ENCODE measurements at regions not wholly inside any gene's neighbourhood (a gene's known extent, or its start where the extent isn't known, plus 50 kb on each side); places are given as distances from the start of the nearest gene placed in this dataset.

GRCh38 chr5:15008476-15008875, 136.9 kb upstream of the ANKH start (continued):
- TF ChIP-seq MAFK (IDR thresholded peaks at IDR 0.05; ENCODE audit: low read depth, low read length) = no peak

GRCh38 chr5:15007646-15008045, 136.1 kb upstream of the ANKH start:
- no CpG with 5 or more reads among the region's 4 CpGs for WGBS, 2 experiments (ENCODE audit: extremely low coverage in 2 of 2, insufficient read length in 1 of 2)

More at GRCh38 chr5:15007646-15008045, 136.1 kb upstream of the ANKH start:
- no peak overlapping the region for H3K23ac ChIP-seq (ENCODE audit: low read depth, low read length)
- H3K4me1 ChIP-seq (ENCODE audit: control insufficient read depth, insufficient read depth, low read length) = peaks cover 8% of the 10 kb centered on the region
- H2BK20ac ChIP-seq (ENCODE audit: low read depth, low read length) = peak overlapping the region; percentile 43
- H4K91ac ChIP-seq (ENCODE audit: insufficient read depth, low read depth, low read length) = peak overlapping the region; percentile 16; the same call in 1 of the 2 replicates
- H3K27me3 ChIP-seq (ENCODE audit: control insufficient read depth, insufficient read depth, low read length) = peaks cover 2% of the 10 kb centered on the region; the same call in 1 of the 2 replicates
- no peak overlapping the region for H2AFZ ChIP-seq (replicated peaks; ENCODE audit: low read length, poor library complexity)
- ChIA-PET POLR2A (ENCODE audit: unreplicated experiment) (no interaction called here), CTCF (no interaction called here)
- H3K18ac ChIP-seq (ENCODE audit: low read depth, low read length) = peak overlapping the region; percentile 11; the same call in 1 of the 2 replicates
- H3K56ac ChIP-seq (ENCODE audit: extremely low read depth, insufficient read depth, low read length) = no peak overlapping the region
- no peaks in the 10 kb centered on the region for H4K20me1 ChIP-seq (ENCODE audit: insufficient read depth, low read length)
- no peak overlapping the region; the same call in 1 of the 2 replicates for H4K5ac ChIP-seq (ENCODE audit: low read depth, low read length)
- no peak overlapping the region for H2BK5ac ChIP-seq (ENCODE audit: low read depth, low read length, poor library complexity, severe bottlenecking)
- no TSS peak for BruUV-seq (replicated peaks)
- H3K9me1 ChIP-seq (ENCODE audit: insufficient read depth, low read length) = no peaks in the 10 kb centered on the region; the same call in 1 of the 2 replicates
- dilution Hi-C loops (cut with HindIII; ENCODE audit: low sequenced_read_pairs, unreplicated experiment) (no loop called here), intact Hi-C loops (cut with micrococcal nuclease) (loop anchor here (1.0 to 5.0 kb wide), 2 partner anchors 280 to 990 kb away; no protein-coding TSS in a partner anchor), in situ Hi-C loops (cut with MboI; ENCODE audit: low sequenced_read_pairs) (loop anchor here (10.0 to 25.0 kb wide), 2 partner anchors 133 to 595 kb away; partner anchors contain the start of gene ANKH)
- H2BK15ac ChIP-seq (ENCODE audit: low read depth, low read length) = peak overlapping the region; percentile 45; the same call in 1 of the 3 replicates
- H3K79me1 ChIP-seq (ENCODE audit: low read depth in 1 of 2, low read length in 2 of 2) = no peaks in the 10 kb centered on the region
- H3K4me3 ChIP-seq (ENCODE audit: insufficient read depth, low read depth, low read length) = no peak overlapping the region
- no peak overlapping the region for H3K14ac ChIP-seq (replicated peaks; ENCODE audit: low read depth, low read length)
- peak overlapping the region; percentile 74 for H2BK120ac ChIP-seq (ENCODE audit: low read depth, low read length)
- ATAC-seq (ENCODE audit: low read depth) (no peak), DNase-seq (no peak)
- no peak overlapping the region for H2AK5ac ChIP-seq (ENCODE audit: low read depth, low read length)
- no peak overlapping the region for H3K9ac ChIP-seq (ENCODE audit: low read depth, low read length)
- H3K9me3 ChIP-seq (ENCODE audit: control insufficient read depth, insufficient read depth, low read length) = no peaks in the 10 kb centered on the region
- no peak overlapping the region for H3K4me2 ChIP-seq (ENCODE audit: low read depth, low read length)
- H3K4ac ChIP-seq (ENCODE audit: low read depth, low read length) = peak overlapping the region; percentile 30
- H3K36me3 ChIP-seq (ENCODE audit: control insufficient read depth, insufficient read depth, low read length) = no peaks in the 10 kb centered on the region
- H2AK9ac ChIP-seq (replicated peaks; ENCODE audit: low read depth, low read length, poor library complexity) = no peak overlapping the region
- no peak overlapping the region for H4K8ac ChIP-seq (ENCODE audit: low read depth in 2 of 2, low read length in 2 of 2)
- no peak for TF ChIP-seq CTCF (conservative IDR thresholded peaks at IDR 0.05; ENCODE audit: low read depth, low read length)
- TF ChIP-seq RFX5 (IDR thresholded peaks at IDR 0.05; ENCODE audit: low read depth, low read length) = no peak
- no peak for TF ChIP-seq CHD1 (IDR thresholded peaks at IDR 0.05; ENCODE audit: low read depth, low read length)
- no peak for TF ChIP-seq ELK1 (IDR thresholded peaks at IDR 0.05; ENCODE audit: borderline replicate concordance, low read depth, low read length)
- no peak for TF ChIP-seq CEBPB (IDR thresholded peaks at IDR 0.05; ENCODE audit: low read depth, low read length)
- TF ChIP-seq USF2 (IDR thresholded peaks at IDR 0.05; ENCODE audit: low read depth, low read length) = no peak
- TF ChIP-seq SMC3 (IDR thresholded peaks at IDR 0.05; ENCODE audit: low read depth, low read length) = no peak
- TF ChIP-seq BHLHE40 (IDR thresholded peaks at IDR 0.05; ENCODE audit: low read depth, low read length) = no peak
- TF ChIP-seq MXI1 (IDR thresholded peaks at IDR 0.05; ENCODE audit: borderline replicate concordance, low read depth, low read length) = no peak
- TF ChIP-seq RCOR1 (IDR thresholded peaks at IDR 0.05; ENCODE audit: insufficient replicate concordance, low read length) = no peak
- no peak for TF ChIP-seq POLR2A (IDR thresholded peaks at IDR 0.05; ENCODE audit: low read depth, low read length)
- TF ChIP-seq MAFK (IDR thresholded peaks at IDR 0.05; ENCODE audit: low read depth, low read length) = no peak
- TF ChIP-seq MAZ (IDR thresholded peaks at IDR 0.05; ENCODE audit: borderline replicate concordance, low read depth, low read length) = no peak
- TF ChIP-seq RAD21 (IDR thresholded peaks at IDR 0.05; ENCODE audit: low read length) = no peak
- no peak overlapping the region for H3K27ac ChIP-seq (ENCODE audit: insufficient read depth, low read length)

Measured in IMR-90 (cell line).